Stimulated activated CD8-positive, alpha-beta memory T cell treated with anti-CD3 and anti-CD28 coated beads, Interleukin-15, amount 100 ng/mL, for 1 hour (primary cell): ENCODE measurements at regions not wholly inside any gene's neighbourhood (a gene's known extent, or its start where the extent isn't known, plus 50 kb on each side); places are given as distances from the start of the nearest gene placed in this dataset.
"Not testable (repeated sequence)": the region's sequence is repeated elsewhere in the genome, so short reads cannot be mapped to it uniquely, and the experiment has no call there.

Source experiments
- DNase-seq: peaks from one replicate; pipeline ENCODE4 v3.0.0-alpha.2; 2020; ENCODE audit warnings: low read depth

DNA sequence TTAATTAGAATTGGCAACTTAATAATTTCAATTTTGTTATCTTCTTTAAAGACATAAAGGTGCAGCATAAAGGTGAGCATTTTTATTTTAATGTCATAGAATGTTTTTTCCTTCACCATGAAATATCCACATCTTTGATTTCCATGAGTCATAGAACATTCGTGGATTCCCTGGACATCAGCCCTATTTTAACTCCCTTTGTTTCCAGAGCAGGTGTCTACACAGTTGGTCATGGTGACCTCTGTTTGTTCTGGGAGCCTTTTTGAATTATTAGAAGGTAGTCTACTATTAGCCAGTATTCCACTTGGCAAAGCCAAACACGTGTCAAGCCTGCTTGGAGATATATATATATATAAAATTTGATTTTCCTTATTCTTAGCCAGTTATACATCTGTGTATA, 572.9 kb downstream of the LTN1 start:
- DNase-seq: no peak

- no peak for DNase-seq
Observed at GRCh38 chr21:28418726-28419514, 573.8 kb downstream of the LTN1 start.

DNA sequence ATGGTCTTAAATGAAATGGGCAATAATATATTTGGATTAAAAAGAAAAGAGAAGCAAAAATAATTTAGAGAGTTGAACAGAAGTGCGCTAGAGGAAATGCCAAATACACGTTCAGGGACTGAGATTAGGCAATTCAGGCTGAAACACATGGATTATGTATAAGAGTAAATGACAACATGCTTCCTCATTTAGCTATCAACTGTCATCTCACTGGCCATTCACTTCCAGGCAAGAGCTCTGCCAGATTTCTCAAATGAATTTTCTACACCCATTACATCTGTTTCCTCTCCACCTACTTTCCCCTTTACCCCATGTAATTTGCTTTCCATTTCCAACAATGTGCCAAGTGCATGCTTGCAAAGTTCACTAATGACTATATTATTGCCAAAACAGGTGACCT, 582.4 kb downstream of the LTN1 start:
- no peak for DNase-seq

DNA sequence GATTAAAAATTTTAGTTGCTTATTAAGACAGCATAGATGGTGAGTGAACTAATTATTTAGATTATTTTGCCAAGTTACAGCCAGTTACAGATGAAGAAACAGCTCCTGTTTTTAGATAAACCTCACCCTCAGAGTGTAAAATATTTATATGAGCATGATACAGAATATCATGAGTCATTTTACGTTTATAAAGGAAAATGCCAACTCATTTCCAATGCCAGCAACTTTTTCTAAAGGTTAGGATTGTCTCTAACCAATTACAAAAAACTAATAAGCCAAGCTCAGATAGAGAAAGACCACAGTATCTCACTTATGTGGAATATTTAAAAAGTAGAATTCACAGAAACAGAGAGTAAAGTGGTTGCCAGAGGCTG, 590.1 kb downstream of the LTN1 start:
- no peak for DNase-seq

- no peak for DNase-seq
Observed at GRCh38 chr21:28397040-28397439, 595.6 kb downstream of the LTN1 start.

DNA sequence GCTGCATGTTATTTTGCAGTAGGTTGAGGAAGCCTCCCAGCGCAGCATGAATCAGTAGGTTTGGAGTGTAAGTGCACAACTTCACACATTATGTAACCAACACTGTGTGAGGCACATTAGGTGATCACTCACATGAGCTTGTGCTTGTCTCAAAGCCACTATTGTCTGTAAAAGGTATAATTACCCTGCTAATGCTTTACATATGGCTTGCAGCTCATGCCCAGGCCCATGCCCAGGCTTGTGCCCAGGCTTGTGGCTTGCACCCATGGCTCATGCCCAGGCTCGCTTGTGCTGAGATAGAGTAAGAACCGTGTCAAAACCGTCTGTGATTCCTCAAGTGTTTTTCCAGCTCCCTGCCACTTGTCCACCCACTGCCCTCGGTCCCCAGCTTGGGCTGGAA, 596.3 kb downstream of the LTN1 start:
- no peak for DNase-seq

GRCh38 chr21:28393279-28393678, 599.4 kb downstream of the LTN1 start:
- no peak for DNase-seq

- DNase-seq: no peak
Observed at GRCh38 chr21:28391938-28392849, 600.5 kb downstream of the LTN1 start.

GRCh38 chr21:28387220-28387619, 605.5 kb downstream of the LTN1 start:
- DNase-seq: no peak

GRCh38 chr21:28385845-28386244, 606.8 kb downstream of the LTN1 start:
- no peak for DNase-seq

- not testable (repeated sequence) for DNase-seq
Observed at GRCh38 chr21:28381000-28381745, 611.5 kb downstream of the LTN1 start.

GRCh38 chr21:28380241-28380640, 612.4 kb downstream of the LTN1 start:
- DNase-seq: no peak

DNA sequence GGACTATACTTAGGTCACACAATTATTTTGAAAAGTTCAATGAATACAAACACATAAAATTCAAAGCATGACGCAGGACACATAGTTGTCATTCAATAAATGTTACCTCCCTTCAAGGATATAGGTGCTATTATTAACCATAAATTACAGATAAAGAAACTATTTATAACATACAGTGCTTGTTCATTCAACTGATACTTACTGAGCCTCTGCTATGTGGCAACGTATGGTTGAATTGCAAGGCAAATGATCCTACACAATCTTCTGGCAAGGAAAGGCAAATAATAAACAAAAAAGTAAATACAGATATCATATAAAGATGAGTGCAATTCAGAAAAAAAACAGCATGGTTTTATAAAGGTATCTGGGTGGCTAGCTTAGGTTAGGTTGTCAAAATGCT, 614.7 kb downstream of the LTN1 start:
- no peak for DNase-seq

- DNase-seq: no peak
Observed at GRCh38 chr21:28375708-28376385, 616.8 kb downstream of the LTN1 start.

DNA sequence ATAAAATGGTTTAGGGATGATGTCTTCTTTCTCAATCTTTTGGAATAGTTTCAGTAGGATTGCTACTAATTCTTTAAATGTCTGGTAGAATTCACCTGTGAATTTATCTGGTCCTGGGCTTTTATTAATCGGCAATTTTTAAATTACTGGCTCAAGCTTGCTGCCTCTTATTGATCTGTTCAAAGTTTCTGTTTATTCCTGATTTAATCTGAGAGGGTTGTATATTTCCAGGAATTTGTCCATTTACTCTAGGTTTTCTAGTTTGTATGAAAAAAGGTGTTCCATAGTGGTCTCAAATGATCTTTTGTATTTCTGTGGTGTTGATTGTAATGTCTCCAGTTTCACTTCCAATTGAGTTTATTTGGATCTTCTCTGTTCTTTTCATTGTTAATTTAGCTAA, 617.8 kb downstream of the LTN1 start:
- DNase-seq: no peak

DNA sequence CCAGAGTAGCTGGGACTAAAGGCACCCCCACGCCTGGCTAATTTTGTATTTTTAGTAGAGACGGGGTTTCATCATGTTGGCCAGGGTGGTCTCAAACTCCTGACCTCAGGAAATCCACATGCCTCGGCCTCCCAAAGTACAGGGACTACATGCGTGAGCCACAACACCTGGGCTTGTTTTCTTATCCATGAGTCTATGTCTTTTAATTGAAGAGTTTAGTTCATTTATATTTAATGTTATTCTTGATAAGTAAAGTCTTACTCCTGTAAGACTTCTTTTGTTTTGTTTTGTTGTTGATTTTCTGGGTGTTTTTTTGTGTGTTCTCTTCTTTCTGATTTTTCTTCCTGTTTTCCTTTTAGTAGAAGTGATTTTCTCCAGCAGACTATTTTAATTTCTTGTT, 621.0 kb downstream of the LTN1 start:
- no peak for DNase-seq

DNA sequence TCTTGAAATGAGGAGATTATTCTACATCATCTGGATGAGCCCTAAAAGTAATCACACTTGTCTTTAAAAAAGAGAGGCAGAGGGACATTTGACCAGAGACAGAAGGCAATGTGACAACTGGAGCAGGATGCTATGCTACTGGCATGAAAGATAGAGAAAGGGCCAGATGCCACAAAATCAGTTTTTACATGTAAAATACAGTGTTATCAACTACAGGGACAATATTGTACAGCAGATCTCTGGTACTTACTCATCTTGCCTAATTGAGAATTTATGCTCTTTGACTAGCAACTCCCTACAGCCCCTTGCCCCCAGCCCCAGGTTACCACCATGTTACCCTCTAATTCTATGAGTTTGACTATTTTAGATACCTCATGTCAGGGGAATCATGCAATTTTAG, 633.4 kb downstream of the LTN1 start:
- no peak for DNase-seq

DNA sequence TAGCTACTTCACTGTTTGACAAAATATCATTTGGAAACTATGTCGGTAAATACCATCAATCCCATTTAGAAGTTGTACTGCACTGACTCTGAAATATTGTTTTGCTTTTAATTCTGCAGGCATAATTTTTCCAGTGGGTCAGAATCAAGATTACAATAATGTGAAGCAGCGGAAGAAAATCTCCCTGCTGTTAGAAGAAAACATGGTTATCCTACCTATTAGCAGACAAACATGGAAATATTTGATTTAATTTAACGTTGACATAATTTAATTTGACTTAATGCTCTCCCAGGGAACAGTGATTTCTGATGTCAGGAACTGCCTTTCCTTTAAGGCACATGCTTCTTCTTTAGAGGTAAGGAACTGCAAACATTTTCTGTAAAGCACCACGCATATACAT, 634.0 kb downstream of the LTN1 start:
- DNase-seq: no peak

GRCh38 chr21:28358170-28358569, 634.5 kb downstream of the LTN1 start:
- no peak for DNase-seq

- no peak for DNase-seq
Observed at GRCh38 chr21:28357743-28358142, 634.9 kb downstream of the LTN1 start.

- DNase-seq: no peak
Observed at GRCh38 chr21:28356422-28356821, 636.3 kb downstream of the LTN1 start.

DNA sequence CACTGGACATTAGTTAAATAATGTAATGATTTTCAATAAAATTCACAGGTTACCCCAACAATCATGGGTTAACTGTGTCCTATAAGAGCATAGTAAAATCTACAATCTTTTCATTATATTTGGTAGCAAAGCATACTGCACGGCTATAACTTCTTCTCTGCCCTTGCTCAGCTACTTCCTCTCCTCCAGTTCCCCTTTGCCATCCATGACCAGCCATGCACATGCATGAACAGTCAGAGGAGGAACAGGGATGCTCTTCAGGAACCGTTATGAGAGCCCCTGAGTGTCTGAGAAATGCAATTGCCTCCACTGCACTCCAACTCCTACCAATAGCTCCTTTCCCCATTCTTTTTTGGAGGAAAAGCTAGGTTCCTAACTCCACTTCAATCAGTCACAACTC, 646.7 kb downstream of the LTN1 start:
- DNase-seq: no peak
